ENCODE measurements at regions not wholly inside any gene's neighbourhood (a gene's known extent, or its start where the extent isn't known, plus 50 kb on each side); places are given as distances from the start of the nearest gene placed in this dataset.
"Not testable (repeated sequence)": the region's sequence is repeated elsewhere in the genome, so short reads cannot be mapped to it uniquely, and the experiment has no call there.

- DNase-seq (ENCODE audit: low spot score) = no peak
Measured at GRCh38 chr14:105737504-105738246, 211.3 kb downstream of the TMEM121 start.

GRCh38 chr14:105738638-105739037 lies 212.3 kb downstream of the TMEM121 start:
- no peak for DNase-seq (ENCODE audit: low spot score)

GRCh38 chr14:105739331-105740102 lies 213.1 kb downstream of the TMEM121 start:
- no peak for DNase-seq (ENCODE audit: low spot score)

GRCh38 chr14:105740272-105740671 lies 213.9 kb downstream of the TMEM121 start:
- not testable (repeated sequence) for DNase-seq (ENCODE audit: low spot score)

- not testable (repeated sequence) for DNase-seq (ENCODE audit: low spot score)
Measured at GRCh38 chr14:105740961-105741360, 214.6 kb downstream of the TMEM121 start.

GRCh38 chr14:105741707-105742530 lies 215.5 kb downstream of the TMEM121 start:
- not testable (repeated sequence) for DNase-seq (ENCODE audit: low spot score)

- DNase-seq (ENCODE audit: low spot score) = no peak
Measured at GRCh38 chr14:105742531-105742848, 216.1 kb downstream of the TMEM121 start.

GRCh38 chr14:105742904-105743701 lies 216.7 kb downstream of the TMEM121 start:
- not testable (repeated sequence) for DNase-seq (ENCODE audit: low spot score)

GRCh38 chr14:105744213-105744787 lies 217.9 kb downstream of the TMEM121 start:
- not testable (repeated sequence) for DNase-seq (ENCODE audit: low spot score)

GRCh38 chr14:105745433-105746123 lies 219.2 kb downstream of the TMEM121 start:
- no peak for DNase-seq (ENCODE audit: low spot score)

- no peak for DNase-seq (ENCODE audit: low spot score)
Measured at GRCh38 chr14:105746124-105746514, 219.7 kb downstream of the TMEM121 start.

- not testable (repeated sequence) for DNase-seq (ENCODE audit: low spot score)
Measured at GRCh38 chr14:105746800-105747502, 220.6 kb downstream of the TMEM121 start.

GRCh38 chr14:105747503-105748203 lies 221.3 kb downstream of the TMEM121 start:
- DNase-seq (ENCODE audit: low spot score) = not testable (repeated sequence)

- no peak for DNase-seq (ENCODE audit: low spot score)
Measured at GRCh38 chr14:105748204-105748578, 221.8 kb downstream of the TMEM121 start.

- not testable (repeated sequence) for DNase-seq (ENCODE audit: low spot score)
Measured at GRCh38 chr14:105748710-105749109, 222.3 kb downstream of the TMEM121 start.

GRCh38 chr14:105749870-105750541 lies 223.6 kb downstream of the TMEM121 start:
- DNase-seq (ENCODE audit: low spot score) = not testable (repeated sequence)

GRCh38 chr14:105751291-105751751 lies 224.9 kb downstream of the TMEM121 start:
- not testable (repeated sequence) for DNase-seq (ENCODE audit: low spot score)

- DNase-seq (ENCODE audit: low spot score) = not testable (repeated sequence)
Measured at GRCh38 chr14:105752420-105752819, 226.0 kb downstream of the TMEM121 start.
